ENCODE measurements at regions not wholly inside any gene's neighbourhood (a gene's known extent, or its start where the extent isn't known, plus 50 kb on each side); places are given as distances from the start of the nearest gene placed in this dataset.

DNA sequence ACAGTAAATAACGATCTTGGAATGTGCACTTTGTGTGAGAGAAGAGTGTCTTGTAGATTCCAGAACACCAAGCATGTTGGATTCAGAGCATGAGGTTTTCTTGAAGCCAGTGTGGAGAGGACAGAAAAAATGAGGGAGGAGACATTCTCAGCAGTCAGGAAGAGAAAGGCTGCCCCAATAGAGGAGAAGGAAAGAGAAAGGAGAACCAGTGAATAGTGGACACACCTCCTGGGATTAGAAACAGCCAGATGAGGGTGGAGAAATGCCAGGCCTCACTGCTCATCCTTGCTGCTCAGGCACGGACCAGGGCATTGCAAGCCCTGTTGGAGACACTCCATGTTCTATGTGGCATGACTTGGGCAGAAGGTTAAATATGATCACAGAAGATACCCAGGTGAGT lies 69.0 kb upstream of the KAZN start:
- Mint-ChIP-seq H3K27me3 (ENCODE audit: low read depth in 3 of 3) (peaks cover 0 to 6% (median 4%) of the 10 kb centered on the region in 3 donors), H3K9me3 (peaks cover 0 to 3% (median 0%) of the 10 kb centered on the region in 7 donors), H3K36me3 (no peaks in the 10 kb centered on the region), H3K4me3 (no peak overlapping the region), H3K4me1 (no peaks in the 10 kb centered on the region), H3K27ac (no peak overlapping the region)
- Histone ChIP-seq H3K4me2 (replicated peaks; ENCODE audit: extremely low read depth, low read length, poor library complexity, severe bottlenecking) (no peak overlapping the region), H3K9ac (ENCODE audit: insufficient read depth, low read length, poor library complexity, severe bottlenecking) (no peak overlapping the region), H2AFZ (ENCODE audit: insufficient read depth, low read depth, low read length, poor library complexity, severe bottlenecking) (no peak overlapping the region), H3K36me3 (replicated peaks in 1 of 2; ENCODE audit: control insufficient read depth in 1 of 2, insufficient read depth in 2 of 2, low read length in 2 of 2) (no peaks in the 10 kb centered on the region), H3K79me2 (ENCODE audit: insufficient read depth, low read length) (no peaks in the 10 kb centered on the region), H3K27ac (ENCODE audit: low read depth in 1 of 2, low read length in 2 of 2) (no peak overlapping the region), H4K20me1 (ENCODE audit: insufficient read depth, low read length) (no peaks in the 10 kb centered on the region), H3K27me3 (ENCODE audit: control insufficient read depth in 2 of 2, insufficient read depth in 2 of 2, low read length in 2 of 2) (no peaks in the 10 kb centered on the region), H3K9me3 (replicated peaks in 1 of 2; ENCODE audit: control insufficient read depth in 1 of 2, insufficient read depth in 1 of 2, low read length in 2 of 2) (no peaks in the 10 kb centered on the region), H3K4me3 (replicated peaks in 1 of 3; ENCODE audit: low read depth in 2 of 3, low read length in 3 of 3) (no peak overlapping the region), H3K4me1 (ENCODE audit: control insufficient read depth in 1 of 2, insufficient read depth in 2 of 2, low read length in 2 of 2) (no peaks in the 10 kb centered on the region)
- intact Hi-C loops (cut with micrococcal nuclease), result no loop called here
- WGBS (ENCODE audit: insufficient coverage), result 83% methylated on average over 2 of the region's 2 CpGs
- TF ChIP-seq, protein P1, sequence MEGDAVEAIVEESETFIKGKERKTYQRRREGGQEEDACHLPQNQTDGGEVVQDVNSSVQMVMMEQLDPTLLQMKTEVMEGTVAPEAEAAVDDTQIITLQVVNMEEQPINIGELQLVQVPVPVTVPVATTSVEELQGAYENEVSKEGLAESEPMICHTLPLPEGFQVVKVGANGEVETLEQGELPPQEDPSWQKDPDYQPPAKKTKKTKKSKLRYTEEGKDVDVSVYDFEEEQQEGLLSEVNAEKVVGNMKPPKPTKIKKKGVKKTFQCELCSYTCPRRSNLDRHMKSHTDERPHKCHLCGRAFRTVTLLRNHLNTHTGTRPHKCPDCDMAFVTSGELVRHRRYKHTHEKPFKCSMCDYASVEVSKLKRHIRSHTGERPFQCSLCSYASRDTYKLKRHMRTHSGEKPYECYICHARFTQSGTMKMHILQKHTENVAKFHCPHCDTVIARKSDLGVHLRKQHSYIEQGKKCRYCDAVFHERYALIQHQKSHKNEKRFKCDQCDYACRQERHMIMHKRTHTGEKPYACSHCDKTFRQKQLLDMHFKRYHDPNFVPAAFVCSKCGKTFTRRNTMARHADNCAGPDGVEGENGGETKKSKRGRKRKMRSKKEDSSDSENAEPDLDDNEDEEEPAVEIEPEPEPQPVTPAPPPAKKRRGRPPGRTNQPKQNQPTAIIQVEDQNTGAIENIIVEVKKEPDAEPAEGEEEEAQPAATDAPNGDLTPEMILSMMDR (IDR thresholded peaks at IDR 0.05), result no peak
- DNase-seq, result no peak

DNA sequence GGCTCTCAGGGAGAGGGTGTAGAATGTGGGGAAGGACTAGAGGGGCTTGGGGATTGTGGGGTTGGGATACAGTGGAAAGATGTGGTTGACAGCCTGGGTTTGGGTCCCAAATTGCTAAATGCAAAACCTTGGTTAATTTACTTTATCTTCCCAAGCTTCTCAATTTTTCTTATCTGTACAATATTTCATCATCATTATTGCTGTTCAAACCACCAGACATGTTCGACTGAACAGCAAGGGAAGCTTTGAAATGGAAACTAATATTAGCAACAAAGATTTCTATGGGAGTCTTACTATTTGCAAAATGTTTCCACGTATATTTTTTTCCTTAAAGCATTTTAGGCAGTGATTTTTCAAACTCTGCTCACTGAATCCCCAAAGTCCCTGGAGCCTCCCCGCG lies 67.0 kb upstream of the KAZN start:
- intact Hi-C loops (cut with micrococcal nuclease), result no loop called here
- Histone ChIP-seq H3K27ac (ENCODE audit: low read depth in 1 of 2, low read length in 2 of 2) (no peak overlapping the region), H3K36me3 (replicated peaks in 1 of 2; ENCODE audit: control insufficient read depth in 1 of 2, insufficient read depth in 2 of 2, low read length in 2 of 2) (no peaks in the 10 kb centered on the region), H3K4me1 (ENCODE audit: control insufficient read depth in 1 of 2, insufficient read depth in 2 of 2, low read length in 2 of 2) (no peaks in the 10 kb centered on the region), H4K20me1 (ENCODE audit: insufficient read depth, low read length) (no peaks in the 10 kb centered on the region), H3K9ac (ENCODE audit: insufficient read depth, low read length, poor library complexity, severe bottlenecking) (no peak overlapping the region), H3K4me3 (replicated peaks in 1 of 3; ENCODE audit: low read depth in 2 of 3, low read length in 3 of 3) (no peak overlapping the region), H3K4me2 (replicated peaks; ENCODE audit: extremely low read depth, low read length, poor library complexity, severe bottlenecking) (no peak overlapping the region), H3K27me3 (ENCODE audit: control insufficient read depth in 2 of 2, insufficient read depth in 2 of 2, low read length in 2 of 2) (no peaks in the 10 kb centered on the region), H3K79me2 (ENCODE audit: insufficient read depth, low read length) (no peaks in the 10 kb centered on the region), H3K9me3 (replicated peaks in 1 of 2; ENCODE audit: control insufficient read depth in 1 of 2, insufficient read depth in 1 of 2, low read length in 2 of 2) (no peaks in the 10 kb centered on the region), H2AFZ (ENCODE audit: insufficient read depth, low read depth, low read length, poor library complexity, severe bottlenecking) (no peak overlapping the region)
- H3K27me3 Mint-ChIP-seq (ENCODE audit: low read depth in 3 of 3), result peaks cover under 1 to 11% (median 2%) of the 10 kb centered on the region in 3 donors
- no peaks in the 10 kb centered on the region for H3K4me1 Mint-ChIP-seq
- TF ChIP-seq, protein P1 (IDR thresholded peaks at IDR 0.05), result no peak
- no peak for DNase-seq
- H3K36me3 Mint-ChIP-seq, result no peaks in the 10 kb centered on the region
- no peak overlapping the region for H3K27ac Mint-ChIP-seq
- H3K4me3 Mint-ChIP-seq, result no peak overlapping the region
- H3K9me3 Mint-ChIP-seq, result peaks cover 0 to 5% (median 1%) of the 10 kb centered on the region in 7 donors
- no CpG with 5 or more reads among the region's 4 CpGs for WGBS (ENCODE audit: insufficient coverage)
